GM18861 (cell line): ENCODE measurements at regions not wholly inside any gene's neighbourhood (a gene's known extent, or its start where the extent isn't known, plus 50 kb on each side); places are given as distances from the start of the nearest gene placed in this dataset.
"Not testable (repeated sequence)": the region's sequence is repeated elsewhere in the genome, so short reads cannot be mapped to it uniquely, and the experiment has no call there.

Experiments
- ATAC-seq: cut with Tn5 transposase; IDR thresholded peaks from one replicate; pipeline ENCODE4 v1.9.1; 2021; ENCODE audit not compliant: unreplicated experiment

- no peak for ATAC-seq
Measured at GRCh38 chr4:125791896-125792295, 477.1 kb downstream of the FAT4 start.

GRCh38 chr4:125794989-125795388 is 480.2 kb downstream of the FAT4 start:
- no peak for ATAC-seq

GRCh38 chr4:125796138-125796537 is 481.4 kb downstream of the FAT4 start:
- ATAC-seq, result no peak

GRCh38 chr4:125797621-125798020 is 482.9 kb downstream of the FAT4 start:
- not testable (repeated sequence) for ATAC-seq

GRCh38 chr4:125801373-125801772 is 486.6 kb downstream of the FAT4 start:
- no peak for ATAC-seq

- no peak for ATAC-seq
Measured at GRCh38 chr4:125801924-125802323, 487.2 kb downstream of the FAT4 start.

GRCh38 chr4:125808022-125808421 is 493.3 kb downstream of the FAT4 start:
- no peak for ATAC-seq

- ATAC-seq, result no peak
Measured at GRCh38 chr4:125808570-125808969, 493.8 kb downstream of the FAT4 start.

- no peak for ATAC-seq
Measured at GRCh38 chr4:125811892-125812291, 497.1 kb downstream of the FAT4 start.

- no peak for ATAC-seq
Measured at GRCh38 chr4:125826801-125827695, 512.3 kb downstream of the FAT4 start.

- no peak for ATAC-seq
Measured at GRCh38 chr4:125827696-125828052, 512.9 kb downstream of the FAT4 start.

GRCh38 chr4:125828346-125828745 is 513.6 kb downstream of the FAT4 start:
- ATAC-seq, result no peak

GRCh38 chr4:125832161-125832560 is 517.4 kb downstream of the FAT4 start:
- ATAC-seq, result no peak

GRCh38 chr4:125836597-125837195 is 521.9 kb downstream of the FAT4 start:
- ATAC-seq, result no peak

GRCh38 chr4:125837493-125838201 is 522.9 kb downstream of the FAT4 start:
- no peak for ATAC-seq

GRCh38 chr4:125838202-125838601 is 523.4 kb downstream of the FAT4 start:
- no peak for ATAC-seq

GRCh38 chr4:125838924-125839323 is 524.2 kb downstream of the FAT4 start:
- no peak for ATAC-seq

- ATAC-seq, result no peak
Measured at GRCh38 chr4:125843947-125844346, 529.2 kb downstream of the FAT4 start.

- no peak for ATAC-seq
Measured at GRCh38 chr4:125847518-125847917, 532.8 kb downstream of the FAT4 start.

- no peak for ATAC-seq
Measured at GRCh38 chr4:125849869-125850268, 535.1 kb downstream of the FAT4 start.

GRCh38 chr4:125891597-125892258 is 577.0 kb downstream of the FAT4 start:
- no peak for ATAC-seq
